Fibroblast of lung (primary cell): ENCODE measurements at regions not wholly inside any gene's neighbourhood (a gene's known extent, or its start where the extent isn't known, plus 50 kb on each side); places are given as distances from the start of the nearest gene placed in this dataset.

Experiments
- EZH2 ChIP-seq: IDR thresholded peaks from 2 replicates; pipeline ENCODE4 v1.5.1; 2012; ENCODE audit warnings: low read length, control low read depth, mild to moderate bottlenecking; ENCODE audit errors: missing control alignments
- TF ChIP-seq, protein P1 (sequence below), 2 donors: IDR thresholded peaks in 1 of 2; conservative IDR thresholded peaks in 1 of 2; 1 replicate in 1 of 2; 2 replicates in 1 of 2; pipeline ENCODE4 v1.5.1; 2011 to 2012; ENCODE audit warnings: low read length in 2 of 2, control low read depth in 1 of 2, inconsistent platforms in 1 of 2, low read depth in 1 of 2, mild to moderate bottlenecking in 1 of 2

GRCh38 chr11:128301756-128302155 is 285.6 kb downstream of the ETS1 start:
- TF ChIP-seq, protein P1, sequence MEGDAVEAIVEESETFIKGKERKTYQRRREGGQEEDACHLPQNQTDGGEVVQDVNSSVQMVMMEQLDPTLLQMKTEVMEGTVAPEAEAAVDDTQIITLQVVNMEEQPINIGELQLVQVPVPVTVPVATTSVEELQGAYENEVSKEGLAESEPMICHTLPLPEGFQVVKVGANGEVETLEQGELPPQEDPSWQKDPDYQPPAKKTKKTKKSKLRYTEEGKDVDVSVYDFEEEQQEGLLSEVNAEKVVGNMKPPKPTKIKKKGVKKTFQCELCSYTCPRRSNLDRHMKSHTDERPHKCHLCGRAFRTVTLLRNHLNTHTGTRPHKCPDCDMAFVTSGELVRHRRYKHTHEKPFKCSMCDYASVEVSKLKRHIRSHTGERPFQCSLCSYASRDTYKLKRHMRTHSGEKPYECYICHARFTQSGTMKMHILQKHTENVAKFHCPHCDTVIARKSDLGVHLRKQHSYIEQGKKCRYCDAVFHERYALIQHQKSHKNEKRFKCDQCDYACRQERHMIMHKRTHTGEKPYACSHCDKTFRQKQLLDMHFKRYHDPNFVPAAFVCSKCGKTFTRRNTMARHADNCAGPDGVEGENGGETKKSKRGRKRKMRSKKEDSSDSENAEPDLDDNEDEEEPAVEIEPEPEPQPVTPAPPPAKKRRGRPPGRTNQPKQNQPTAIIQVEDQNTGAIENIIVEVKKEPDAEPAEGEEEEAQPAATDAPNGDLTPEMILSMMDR (conservative IDR thresholded peaks at IDR 0.05 in 1 of 2, IDR thresholded peaks at IDR 0.05 in 1 of 2; ENCODE audit: low read depth in 1 of 2, low read length in 2 of 2), result no peak
- TF ChIP-seq EZH2, result no peak
